ENCODE measurements at regions not wholly inside any gene's neighbourhood (a gene's known extent, or its start where the extent isn't known, plus 50 kb on each side); places are given as distances from the start of the nearest gene placed in this dataset.

GRCh38 chr18:51382081-51382480 is 184.6 kb upstream of the MEX3C start:
- TF ChIP-seq POLR2A (IDR thresholded peaks at IDR 0.05) (no peak), CTCF (IDR thresholded peaks at IDR 0.05) (no peak)

Data from body of pancreas (tissue), 4 donors.